Stomach (tissue), 8 donors: ENCODE measurements at regions not wholly inside any gene's neighbourhood (a gene's known extent, or its start where the extent isn't known, plus 50 kb on each side); places are given as distances from the start of the nearest gene placed in this dataset.
A peak's percentile ranks its signal among the peaks of the same experiment; 100 is the strongest.

Experiments used
- DNase-seq, 2 donors: peaks; one replicate each; pipeline versions ENCODE4 v3.0.0 to v3.0.0-alpha.2; 2013 to 2019
- H3K27ac ChIP-seq, 5 donors: fragments of 200-600 bp in 4 of 5; sonication (generic) in 4 of 5; one replicate each; pipeline ENCODE4 v1.5.1; 2013 to 2019; ENCODE audit warnings: mild to moderate bottlenecking in 1 of 5, moderate library complexity in 1 of 5
- H3K27me3 ChIP-seq, 3 donors: fragments of 200-600 bp; sonication (generic); one replicate each; pipeline ENCODE4 v1.5.1; 2017 to 2019; ENCODE audit warnings: mixed run types in 1 of 3
- H3K36me3 ChIP-seq, 4 donors: fragments of 200-600 bp; sonication (generic); 1 replicate in 3 of 4; 2 replicates in 1 of 4; pipeline ENCODE4 v1.5.1; 2016 to 2019
- H3K4me1 ChIP-seq, 4 donors: fragments of 200-600 bp; sonication (generic); one replicate each; pipeline ENCODE4 v1.5.1; 2016 to 2019
- H3K4me3 ChIP-seq, 4 donors: fragments of 200-600 bp; sonication (generic) in 3 of 4; one replicate each; pipeline ENCODE4 v1.5.1; 2016 to 2019; ENCODE audit warnings: mild to moderate bottlenecking in 1 of 4
- H3K9me3 ChIP-seq, 4 donors: fragments of 200-600 bp; sonication (generic); one replicate each; pipeline ENCODE4 v1.5.1; 2016 to 2019
- CTCF ChIP-seq, 7 experiments: fragments of 450-650 bp in 4 of 7; fragments of 200-600 bp in 3 of 7; sonication (generic) in 3 of 7; IDR thresholded peaks; one replicate each; pipeline ENCODE4 v1.5.1; 2016 to 2019; ENCODE audit warnings: antibody characterized with exemption in 7 of 7, control low read depth in 2 of 7, mild to moderate bottlenecking in 1 of 7
- EP300 ChIP-seq: sonication (generic); formaldehyde crosslinking; IDR thresholded peaks from one replicate; pipeline ENCODE4 v1.6.1; 2017; ENCODE audit warnings: antibody characterized with exemption
- POLR2A ChIP-seq, 4 donors: fragments of 450-650 bp; IDR thresholded peaks; one replicate each; pipeline ENCODE4 v1.6.1; 2016; ENCODE audit warnings: antibody characterized with exemption in 4 of 4, control low read depth in 2 of 4, mild to moderate bottlenecking in 1 of 4, moderate library complexity in 1 of 4
- POLR2AphosphoS5 ChIP-seq, 3 donors: sonication (generic); formaldehyde crosslinking; IDR thresholded peaks; one replicate each; pipeline ENCODE4 v1.6.1; 2016; ENCODE audit warnings: antibody characterized with exemption in 3 of 3
- WGBS, 5 donors: extraction: QIAGEN DNeasy Blood & Tissue Kit in 3 of 5; methylation state at CpG; one replicate each; pipeline versions ENCODE4 v1.1.5 to v1.1.7; 2013 to 2018; 5-methylcytosine and 5-hydroxymethylcytosine counted together
- intact Hi-C: fragments of 100-400 bp; cut with DNase I; formaldehyde crosslinking; loops from one replicate; pipeline ENCODE4 v1.15.1; 2023; ENCODE audit warnings: low total_unique reads
- donor health status: healthy with polysubstance abuse.
- donor health status: Bipolar disorder and iron deficiency.
- donor health status: healthy.

GRCh38 chr6:26163427-26164119 is 76.3 kb downstream of the HFE start:
- peaks cover 0 to 14% (median 6%) of the 10 kb centered on the region in 4 donors for H3K36me3 ChIP-seq
- DNase-seq: peak in 1 of 2 donors; percentile 68
- peak in 2 of 3 donors; percentile 43 to 53 for TF ChIP-seq POLR2AphosphoS5 (IDR thresholded peaks at IDR 0.05)
- TF ChIP-seq EP300: no peak
- peak overlapping the region in 2 of 4 donors; percentile 3 to 18 for H3K4me3 ChIP-seq
- intact Hi-C loops: no loop called here
- H3K27ac ChIP-seq: peak overlapping the region; percentile 41 to 75 (median 58)
- no peaks in the 10 kb centered on the region for H3K9me3 ChIP-seq
- no peaks in the 10 kb centered on the region for H3K27me3 ChIP-seq
- 31 to 55% (median 37%) methylated on average over 11 of the region's 11 CpGs for WGBS, 5 donors
- peaks cover 12 to 30% (median 19%) of the 10 kb centered on the region in 4 donors for H3K4me1 ChIP-seq

GRCh38 chr6:26164120-26164505 is 76.9 kb downstream of the HFE start:
- intact Hi-C loops: no loop called here
- Histone ChIP-seq H3K9me3 (no peaks in the 10 kb centered on the region), H3K27ac (peak overlapping the region in 3 of 5 donors; percentile 50 to 75 (median 58)), H3K4me1 (peaks cover 12 to 30% (median 19%) of the 10 kb centered on the region in 4 donors), H3K36me3 (peaks cover 0 to 14% (median 6%) of the 10 kb centered on the region in 4 donors), H3K27me3 (no peaks in the 10 kb centered on the region), H3K4me3 (no peak overlapping the region)
- WGBS, 5 donors: 15 to 46% (median 32%) methylated on average over 1 of the region's 1 CpG
- no peak for TF ChIP-seq EP300
- TF ChIP-seq POLR2AphosphoS5 (IDR thresholded peaks at IDR 0.05): no peak
- no peak for TF ChIP-seq CTCF (IDR thresholded peaks at IDR 0.05)
- no peak for TF ChIP-seq POLR2A (IDR thresholded peaks at IDR 0.05)
- no peak for DNase-seq

- TF ChIP-seq POLR2AphosphoS5 (IDR thresholded peaks at IDR 0.05) (no peak), EP300 (no peak), CTCF (IDR thresholded peaks at IDR 0.05) (no peak), POLR2A (IDR thresholded peaks at IDR 0.05) (no peak)
- Histone ChIP-seq H3K36me3 (peaks cover 0 to 14% (median 6%) of the 10 kb centered on the region in 4 donors), H3K4me3 (no peak overlapping the region), H3K9me3 (no peaks in the 10 kb centered on the region), H3K4me1 (peaks cover 6 to 22% (median 9%) of the 10 kb centered on the region in 4 donors), H3K27ac (no peak overlapping the region), H3K27me3 (no peaks in the 10 kb centered on the region)
- WGBS, 5 donors: 76 to 89% (median 87%) methylated on average over 6 of the region's 6 CpGs
- no peak for DNase-seq
- intact Hi-C loops: no loop called here
These were observed 78.1 kb downstream of the HFE start for GRCh38 chr6:26165261-26165790.

- DNase-seq: no peak
- Histone ChIP-seq H3K36me3 (peaks cover 0 to 4% (median 0%) of the 10 kb centered on the region in 4 donors), H3K4me1 (peaks cover 0 to 29% (median 11%) of the 10 kb centered on the region in 4 donors), H3K4me3 (no peak overlapping the region), H3K27ac (peak overlapping the region in 3 of 5 donors; percentile 95 to 99 (median 98)), H3K9me3 (no peaks in the 10 kb centered on the region), H3K27me3 (no peaks in the 10 kb centered on the region)
- intact Hi-C loops: no loop called here
- 49 to 56% (median 53%) methylated on average over 2 of the region's 2 CpGs for WGBS, 5 donors
- TF ChIP-seq POLR2A (IDR thresholded peaks at IDR 0.05): no peak
- TF ChIP-seq EP300: no peak
These were observed 83.0 kb downstream of the HFE start for GRCh38 chr6:26170181-26170580.

GRCh38 chr6:26170951-26171841 is 84.0 kb downstream of the HFE start:
- TF ChIP-seq EP300: no peak
- no peak for TF ChIP-seq CTCF (IDR thresholded peaks at IDR 0.05)
- TF ChIP-seq POLR2A (IDR thresholded peaks at IDR 0.05): no peak
- TF ChIP-seq POLR2AphosphoS5 (IDR thresholded peaks at IDR 0.05): no peak
- H3K4me3 ChIP-seq: peak overlapping the region; percentile 42 to 61 (median 58)
- peaks cover 0 to 35% (median 11%) of the 10 kb centered on the region in 4 donors for H3K4me1 ChIP-seq
- 12 to 20% (median 16%) methylated on average over 10 of the region's 10 CpGs for WGBS, 5 donors
- no peak for DNase-seq
- no peaks in the 10 kb centered on the region for H3K9me3 ChIP-seq
- peak overlapping the region; percentile 92 to 99 (median 97) for H3K27ac ChIP-seq
- intact Hi-C loops: no loop called here
- no peaks in the 10 kb centered on the region for H3K36me3 ChIP-seq
- H3K27me3 ChIP-seq: no peaks in the 10 kb centered on the region
